Ascending aorta (tissue), 2 donors: ENCODE measurements at regions not wholly inside any gene's neighbourhood (a gene's known extent, or its start where the extent isn't known, plus 50 kb on each side); places are given as distances from the start of the nearest gene placed in this dataset.

ENCODE experiments used
- DNase-seq, 2 donors: peaks; one replicate each; pipeline ENCODE4 v3.0.0-alpha.2; 2019; ENCODE audit warnings: low spot score in 2 of 2
- H3K27ac ChIP-seq, 2 donors: fragments of 200-600 bp; sonication (generic); one replicate each; pipeline ENCODE4 v1.5.1; 2016 to 2017; ENCODE audit warnings: mild to moderate bottlenecking in 1 of 2
- H3K27me3 ChIP-seq: fragments of 200-600 bp; sonication (generic); one replicate; pipeline ENCODE4 v1.5.1; 2017
- H3K36me3 ChIP-seq, 2 donors: fragments of 200-600 bp; sonication (generic); one replicate each; pipeline ENCODE4 v1.5.1; 2016
- H3K4me1 ChIP-seq, 2 donors: fragments of 200-600 bp; sonication (generic); one replicate each; pipeline ENCODE4 v1.5.1; 2016 to 2017; ENCODE audit warnings: mild to moderate bottlenecking in 1 of 2
- H3K4me3 ChIP-seq, 2 donors: fragments of 200-600 bp; sonication (generic); one replicate each; pipeline ENCODE4 v1.5.1; 2016 to 2017; ENCODE audit warnings: mild to moderate bottlenecking in 1 of 2
- H3K9me3 ChIP-seq, 2 donors: fragments of 200-600 bp; sonication (generic); one replicate each; pipeline ENCODE4 v1.5.1; 2016
- intact Hi-C: fragments of 100-400 bp; cut with DNase I; formaldehyde crosslinking; loops from one replicate; pipeline ENCODE4 v1.15.1; 2023
- TF ChIP-seq, protein P1 (sequence below), 3 experiments: fragments of 200-600 bp in 2 of 3; fragments of 450-650 bp in 1 of 3; sonication (generic) in 2 of 3; IDR thresholded peaks; one replicate each; pipeline ENCODE4 v1.5.1; 2016 to 2019; ENCODE audit warnings: antibody characterized with exemption in 3 of 3, mild to moderate bottlenecking in 1 of 3, moderate library complexity in 1 of 3

DNA sequence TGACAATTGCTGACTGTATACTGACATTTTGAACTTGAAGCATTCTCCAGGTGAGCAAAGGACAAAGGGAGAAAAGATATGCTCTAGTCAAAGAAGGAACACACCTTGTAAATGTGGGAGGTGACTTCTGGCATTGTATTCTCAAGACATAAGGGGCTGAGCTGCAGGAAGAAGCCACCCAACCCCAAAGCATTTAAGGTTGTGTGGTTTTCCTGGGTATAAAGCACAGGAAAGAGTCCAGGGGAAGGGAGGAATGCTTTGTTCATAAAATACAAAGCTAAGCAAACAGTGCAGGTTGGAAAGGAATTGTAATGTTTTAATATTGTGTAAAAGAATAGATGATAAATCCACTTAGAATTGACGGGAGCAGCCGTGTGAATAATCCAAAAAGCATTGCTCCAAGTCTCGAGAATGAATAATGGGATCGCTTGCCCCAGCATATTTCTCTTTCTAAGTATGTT, 102.4 kb upstream of the LRIG1 start:
- intact Hi-C loops = no loop called here
- no peak for DNase-seq

DNA sequence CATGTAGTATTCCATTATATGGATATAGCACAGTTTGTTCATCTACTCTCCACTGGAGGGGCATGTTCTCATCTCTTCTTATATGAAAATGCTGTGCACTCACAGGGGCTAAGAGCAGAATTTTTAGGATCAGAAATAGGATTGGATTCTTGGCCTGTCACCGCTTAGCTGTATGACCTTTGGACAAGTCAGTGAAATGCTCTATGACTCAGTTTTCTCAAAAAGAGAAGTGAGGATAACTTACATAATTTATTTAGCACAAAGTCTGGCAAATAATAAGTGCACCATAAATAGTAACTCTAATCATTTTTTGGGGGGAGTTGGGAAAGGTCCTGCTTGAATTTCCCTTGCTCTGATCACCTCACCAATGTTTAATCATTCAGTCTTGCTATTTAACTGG, 103.7 kb upstream of the LRIG1 start:
- TF ChIP-seq, protein P1, sequence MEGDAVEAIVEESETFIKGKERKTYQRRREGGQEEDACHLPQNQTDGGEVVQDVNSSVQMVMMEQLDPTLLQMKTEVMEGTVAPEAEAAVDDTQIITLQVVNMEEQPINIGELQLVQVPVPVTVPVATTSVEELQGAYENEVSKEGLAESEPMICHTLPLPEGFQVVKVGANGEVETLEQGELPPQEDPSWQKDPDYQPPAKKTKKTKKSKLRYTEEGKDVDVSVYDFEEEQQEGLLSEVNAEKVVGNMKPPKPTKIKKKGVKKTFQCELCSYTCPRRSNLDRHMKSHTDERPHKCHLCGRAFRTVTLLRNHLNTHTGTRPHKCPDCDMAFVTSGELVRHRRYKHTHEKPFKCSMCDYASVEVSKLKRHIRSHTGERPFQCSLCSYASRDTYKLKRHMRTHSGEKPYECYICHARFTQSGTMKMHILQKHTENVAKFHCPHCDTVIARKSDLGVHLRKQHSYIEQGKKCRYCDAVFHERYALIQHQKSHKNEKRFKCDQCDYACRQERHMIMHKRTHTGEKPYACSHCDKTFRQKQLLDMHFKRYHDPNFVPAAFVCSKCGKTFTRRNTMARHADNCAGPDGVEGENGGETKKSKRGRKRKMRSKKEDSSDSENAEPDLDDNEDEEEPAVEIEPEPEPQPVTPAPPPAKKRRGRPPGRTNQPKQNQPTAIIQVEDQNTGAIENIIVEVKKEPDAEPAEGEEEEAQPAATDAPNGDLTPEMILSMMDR (IDR thresholded peaks at IDR 0.05) = no peak
- no peaks in the 10 kb centered on the region for H3K9me3 ChIP-seq
- H3K4me3 ChIP-seq = no peak overlapping the region
- intact Hi-C loops = no loop called here
- no peak for DNase-seq
- no peaks in the 10 kb centered on the region for H3K36me3 ChIP-seq
- no peaks in the 10 kb centered on the region for H3K4me1 ChIP-seq
- no peak overlapping the region for H3K27ac ChIP-seq
- no peaks in the 10 kb centered on the region for H3K27me3 ChIP-seq

More for the DNA sequence above, 102.4 kb upstream of the LRIG1 start:
- no peaks in the 10 kb centered on the region for H3K36me3 ChIP-seq
- no peaks in the 10 kb centered on the region for H3K27me3 ChIP-seq
- no peaks in the 10 kb centered on the region for H3K9me3 ChIP-seq
- TF ChIP-seq, protein P1 (IDR thresholded peaks at IDR 0.05) = no peak
- peaks cover 0 to 2% of the 10 kb centered on the region in 2 donors for H3K4me1 ChIP-seq
- H3K4me3 ChIP-seq = no peak overlapping the region
- H3K27ac ChIP-seq = no peak overlapping the region

DNA sequence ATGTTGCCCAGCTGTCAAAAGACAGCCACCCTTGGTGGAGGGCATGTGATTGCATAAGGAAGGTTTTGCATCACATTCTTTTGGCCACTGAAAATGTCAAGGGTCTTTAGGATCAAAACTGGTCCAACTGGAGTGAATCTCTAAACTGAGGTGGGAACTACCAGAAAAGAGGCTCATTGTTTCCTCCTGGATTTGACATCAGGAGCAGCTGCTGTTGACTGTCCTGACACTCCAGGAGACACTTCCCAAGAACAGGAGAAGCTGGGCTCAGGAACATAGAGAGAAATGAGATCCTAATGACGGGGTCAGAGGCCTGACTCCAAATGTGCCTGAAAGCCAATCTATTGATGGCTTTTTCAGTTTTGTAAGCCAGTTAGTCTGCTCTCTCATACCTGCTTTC, 105.3 kb upstream of the LRIG1 start:
- Histone ChIP-seq H3K4me3 (no peak overlapping the region), H3K27ac (no peak overlapping the region), H3K9me3 (no peaks in the 10 kb centered on the region), H3K27me3 (no peaks in the 10 kb centered on the region), H3K36me3 (no peaks in the 10 kb centered on the region), H3K4me1 (no peaks in the 10 kb centered on the region)
- TF ChIP-seq, protein P1 (IDR thresholded peaks at IDR 0.05) = no peak
- DNase-seq = no peak
- intact Hi-C loops = no loop called here

DNA sequence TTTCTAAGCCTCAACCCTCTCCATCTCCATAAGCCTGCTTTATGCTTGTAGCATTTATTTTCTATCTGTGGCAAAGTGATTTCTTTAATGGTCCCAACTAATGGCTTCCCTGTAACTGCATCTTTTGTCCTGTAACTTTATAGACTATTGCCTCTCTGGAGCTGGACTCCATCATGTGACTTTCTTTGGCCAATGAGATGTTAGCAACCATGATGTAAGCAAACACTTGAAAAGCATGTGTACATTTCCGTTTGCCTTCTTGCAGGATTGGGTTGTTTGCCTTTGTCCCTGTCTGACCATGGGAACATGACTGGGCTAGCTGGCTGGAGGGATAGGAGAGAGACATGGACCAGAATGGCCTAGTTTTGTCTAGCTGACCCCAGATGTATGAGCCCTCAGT, 106.0 kb upstream of the LRIG1 start:
- Histone ChIP-seq H3K36me3 (no peaks in the 10 kb centered on the region), H3K27me3 (no peaks in the 10 kb centered on the region), H3K27ac (no peak overlapping the region), H3K4me3 (no peak overlapping the region), H3K9me3 (no peaks in the 10 kb centered on the region), H3K4me1 (no peaks in the 10 kb centered on the region)
- TF ChIP-seq, protein P1 (IDR thresholded peaks at IDR 0.05) = no peak
- intact Hi-C loops = no loop called here
- DNase-seq = no peak

DNA sequence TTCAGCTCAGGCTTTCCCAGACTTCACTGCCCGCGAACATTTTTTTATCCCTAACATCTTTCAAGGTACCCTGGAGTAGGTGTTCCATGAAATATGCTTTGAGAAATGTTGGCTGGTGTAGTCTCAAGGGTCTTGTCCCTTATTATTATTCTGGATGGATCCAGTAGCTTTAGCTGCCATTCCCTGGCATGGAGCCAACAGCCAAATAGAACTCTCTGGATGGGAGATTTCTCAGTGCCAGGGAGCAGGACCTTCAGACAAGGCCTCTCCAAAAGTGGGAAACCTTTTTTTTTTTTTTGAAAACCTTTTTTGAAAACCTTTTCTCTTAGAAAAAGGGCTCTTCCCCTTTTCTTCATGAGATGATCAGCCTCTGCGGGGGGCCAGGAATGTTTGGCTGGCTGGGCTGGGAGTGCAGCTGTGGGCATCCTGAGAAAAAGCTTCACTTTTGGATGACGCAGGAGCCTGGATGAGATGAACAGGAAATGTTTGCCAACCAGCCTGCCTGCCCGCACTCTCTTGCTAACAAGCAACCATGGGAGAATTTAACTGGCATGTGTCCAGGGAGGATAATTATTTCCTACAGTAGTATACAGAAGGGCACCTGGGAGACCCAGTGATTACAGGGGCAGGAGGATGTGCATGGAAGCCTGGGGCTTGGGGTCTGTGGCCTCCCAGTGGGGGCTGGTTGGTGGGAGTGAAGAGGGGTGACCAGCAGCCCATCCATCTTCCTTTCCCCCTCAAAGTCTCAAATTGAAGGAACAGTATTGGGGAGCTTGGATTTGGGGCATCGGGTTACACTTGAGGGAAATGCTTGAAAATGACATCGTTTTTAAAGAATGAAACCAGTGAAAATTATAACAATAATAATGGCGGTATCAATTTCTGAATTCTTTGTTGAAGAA, 109.1 kb upstream of the LRIG1 start:
- Histone ChIP-seq H3K27me3 (no peaks in the 10 kb centered on the region), H3K27ac (no peak overlapping the region), H3K9me3 (no peaks in the 10 kb centered on the region), H3K36me3 (no peaks in the 10 kb centered on the region), H3K4me3 (no peak overlapping the region), H3K4me1 (no peaks in the 10 kb centered on the region)
- no peak for DNase-seq
- TF ChIP-seq, protein P1 (IDR thresholded peaks at IDR 0.05) = no peak
- intact Hi-C loops = no loop called here
